ENCODE measurements at regions not wholly inside any gene's neighbourhood (a gene's known extent, or its start where the extent isn't known, plus 50 kb on each side); places are given as distances from the start of the nearest gene placed in this dataset.
A peak's percentile ranks its signal among the peaks of the same experiment; 100 is the strongest.
"Not testable (repeated sequence)": the region's sequence is repeated elsewhere in the genome, so short reads cannot be mapped to it uniquely, and the experiment has no call there.

DNA sequence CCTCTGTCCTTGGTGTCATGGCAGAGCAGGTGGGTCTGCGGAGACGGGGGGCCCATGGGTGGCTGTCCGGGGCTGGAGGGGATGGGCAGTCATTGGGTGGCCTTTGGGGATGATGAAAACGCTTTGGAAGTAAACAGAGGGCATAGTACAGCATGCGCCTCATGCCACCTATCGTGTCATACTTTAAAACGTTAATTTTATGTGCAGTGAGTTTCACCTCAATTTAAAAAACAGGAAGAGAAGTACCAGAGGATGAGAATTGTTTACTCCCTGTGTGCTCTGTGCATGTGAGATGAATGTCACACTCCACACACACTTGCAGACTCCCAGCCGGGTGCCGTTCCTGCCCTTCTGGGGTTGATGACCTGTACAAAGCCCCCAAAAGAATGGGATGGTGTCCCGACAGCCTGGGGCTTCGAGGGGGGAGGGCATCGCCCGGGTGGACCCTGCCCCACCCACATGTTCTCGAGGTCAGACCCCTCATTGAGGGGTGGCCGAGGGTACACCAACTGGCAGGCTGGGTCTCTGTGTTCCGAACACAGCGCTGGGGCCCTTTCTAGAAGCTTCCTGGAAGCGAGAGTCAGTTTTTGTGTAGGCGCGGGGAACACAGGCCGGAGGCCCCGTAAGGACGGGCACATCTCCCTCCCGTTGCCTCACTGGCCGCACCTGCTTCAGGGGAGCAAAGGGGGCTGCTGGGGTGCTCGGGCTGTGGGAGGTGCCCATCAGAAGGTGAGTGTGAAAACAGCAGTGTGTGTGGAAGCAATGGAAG, 153.2 kb downstream of the LAT start:
- DNase-seq; in situ Hi-C loops (cut with MboI; ENCODE audit: low pct_unique_long_range_greater_than_20kb, low sequenced_read_pairs): not testable (repeated sequence)

DNA sequence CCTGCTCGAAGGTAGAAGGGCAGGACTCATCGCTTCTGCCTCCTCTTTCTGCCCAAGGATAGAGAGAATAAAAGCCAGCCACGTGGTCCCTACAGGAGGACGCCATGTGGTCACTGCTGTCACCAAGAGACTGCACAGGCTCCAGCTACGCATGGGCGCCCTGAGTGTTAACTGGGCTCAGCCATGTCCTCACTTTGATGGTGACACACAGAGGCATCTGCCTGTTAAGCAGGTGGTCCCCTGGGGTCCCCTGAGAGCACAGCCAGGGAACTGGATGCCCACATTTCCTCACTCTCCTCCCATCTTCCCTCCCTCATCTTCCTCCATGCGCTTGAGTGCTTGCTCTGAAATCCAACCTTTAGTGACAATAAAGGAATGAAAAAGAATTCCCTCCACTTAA, 152.6 kb downstream of the LAT start:
- in situ Hi-C loops (cut with MboI; ENCODE audit: low pct_unique_long_range_greater_than_20kb, low sequenced_read_pairs); DNase-seq: not testable (repeated sequence)

GRCh38 chr16:29136916-29137315, 152.1 kb downstream of the LAT start:
- DNase-seq; in situ Hi-C loops (cut with MboI; ENCODE audit: low pct_unique_long_range_greater_than_20kb, low sequenced_read_pairs): not testable (repeated sequence)

- in situ Hi-C loops (cut with MboI; ENCODE audit: low pct_unique_long_range_greater_than_20kb, low sequenced_read_pairs) = not testable (repeated sequence)
- DNase-seq = peak; percentile 77
Measured at GRCh38 chr16:29136046-29136696, 151.3 kb downstream of the LAT start.

GRCh38 chr16:29135098-29135497, 150.2 kb downstream of the LAT start:
- DNase-seq; in situ Hi-C loops (cut with MboI; ENCODE audit: low pct_unique_long_range_greater_than_20kb, low sequenced_read_pairs): not testable (repeated sequence)

DNA sequence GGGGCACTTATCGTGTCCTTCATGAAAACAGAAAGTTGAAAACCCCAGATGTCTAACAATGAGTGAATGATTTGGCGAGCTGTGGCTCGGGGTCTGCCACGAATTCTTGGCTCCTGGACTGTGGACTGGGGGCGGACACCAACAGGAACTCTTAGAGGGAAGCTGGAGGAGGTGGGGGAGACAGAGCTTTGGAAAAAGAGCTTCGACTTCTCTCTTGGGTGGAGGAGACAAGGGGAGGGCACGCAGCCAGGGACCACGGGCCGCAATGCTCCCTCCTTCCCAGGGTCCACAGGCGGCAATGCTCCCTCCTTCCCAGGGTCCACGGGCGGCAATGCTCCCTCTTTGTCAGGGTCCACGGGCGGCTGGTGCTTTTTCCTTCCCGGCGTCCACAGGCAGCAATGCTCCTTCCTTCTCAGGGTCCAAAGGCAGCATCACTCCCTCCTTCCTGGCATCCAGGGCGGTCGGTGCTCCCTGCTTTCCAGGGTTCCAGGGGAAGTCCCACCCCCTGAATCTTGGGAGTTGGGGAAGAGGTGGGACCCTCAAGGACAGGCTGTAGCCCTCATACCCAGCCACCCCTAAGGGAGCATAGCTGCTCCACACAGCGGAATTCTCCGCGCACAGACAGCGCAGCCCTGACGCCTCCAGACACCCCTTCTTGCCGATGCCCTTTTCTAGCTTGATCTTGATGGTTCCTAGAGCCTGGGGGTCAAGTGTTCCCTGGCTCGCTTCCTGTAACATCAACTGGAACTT, 149.0 kb downstream of the LAT start:
- in situ Hi-C loops (cut with MboI; ENCODE audit: low pct_unique_long_range_greater_than_20kb, low sequenced_read_pairs); DNase-seq: not testable (repeated sequence)

- DNase-seq; in situ Hi-C loops (cut with MboI; ENCODE audit: low pct_unique_long_range_greater_than_20kb, low sequenced_read_pairs): not testable (repeated sequence)
Measured at GRCh38 chr16:29132869-29133268, 148.0 kb downstream of the LAT start.

- DNase-seq; in situ Hi-C loops (cut with MboI; ENCODE audit: low pct_unique_long_range_greater_than_20kb, low sequenced_read_pairs): not testable (repeated sequence)
Measured at GRCh38 chr16:29132444-29132843, 147.6 kb downstream of the LAT start.

DNA sequence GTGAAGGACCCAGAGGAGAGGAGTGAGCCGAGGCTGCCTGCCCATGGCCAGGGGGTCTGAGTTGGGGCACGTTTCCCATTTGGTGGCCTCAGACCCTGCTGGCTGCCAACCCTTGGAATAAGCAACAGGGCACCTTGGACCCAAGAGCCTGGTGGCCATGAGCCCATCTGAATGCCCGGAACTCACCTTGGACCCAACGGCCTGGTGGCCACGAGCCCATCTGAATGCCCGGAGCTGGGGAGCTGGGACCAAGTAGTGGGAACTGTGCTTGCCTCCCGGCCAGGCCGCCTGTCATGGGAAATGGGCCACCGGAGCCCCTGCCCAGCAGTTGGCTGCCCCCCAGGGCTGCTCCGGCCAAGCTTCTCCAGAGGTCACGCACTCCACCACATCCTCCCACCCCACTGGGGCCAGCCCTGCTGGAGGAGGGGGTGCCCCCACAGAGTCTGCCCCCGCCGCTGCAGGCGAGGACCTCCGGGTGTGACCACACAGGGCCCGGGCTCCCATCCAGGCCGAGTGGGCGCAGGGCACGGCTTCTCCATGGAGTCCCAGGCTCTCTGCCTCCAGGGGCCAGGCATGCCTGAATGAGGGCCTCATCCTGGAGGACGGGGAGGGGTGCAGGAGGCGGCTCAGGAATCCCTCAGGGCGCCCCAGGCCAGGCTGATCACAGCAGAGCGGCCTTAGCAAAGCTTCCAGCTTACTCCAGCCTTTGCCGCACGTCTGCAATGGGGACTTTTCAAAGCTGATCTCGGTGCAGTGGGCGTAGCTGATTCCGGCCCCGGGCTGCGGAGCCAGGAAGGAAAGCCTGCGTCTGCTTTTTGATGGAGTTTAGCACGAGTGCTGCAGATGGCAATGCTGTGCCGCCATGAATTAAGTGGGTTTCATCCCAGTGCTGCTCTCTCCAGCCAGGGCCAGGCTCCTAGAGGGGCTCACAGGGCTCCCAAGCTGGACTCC, 146.3 kb downstream of the LAT start:
- DNase-seq; in situ Hi-C loops (cut with MboI; ENCODE audit: low pct_unique_long_range_greater_than_20kb, low sequenced_read_pairs): not testable (repeated sequence)

DNA sequence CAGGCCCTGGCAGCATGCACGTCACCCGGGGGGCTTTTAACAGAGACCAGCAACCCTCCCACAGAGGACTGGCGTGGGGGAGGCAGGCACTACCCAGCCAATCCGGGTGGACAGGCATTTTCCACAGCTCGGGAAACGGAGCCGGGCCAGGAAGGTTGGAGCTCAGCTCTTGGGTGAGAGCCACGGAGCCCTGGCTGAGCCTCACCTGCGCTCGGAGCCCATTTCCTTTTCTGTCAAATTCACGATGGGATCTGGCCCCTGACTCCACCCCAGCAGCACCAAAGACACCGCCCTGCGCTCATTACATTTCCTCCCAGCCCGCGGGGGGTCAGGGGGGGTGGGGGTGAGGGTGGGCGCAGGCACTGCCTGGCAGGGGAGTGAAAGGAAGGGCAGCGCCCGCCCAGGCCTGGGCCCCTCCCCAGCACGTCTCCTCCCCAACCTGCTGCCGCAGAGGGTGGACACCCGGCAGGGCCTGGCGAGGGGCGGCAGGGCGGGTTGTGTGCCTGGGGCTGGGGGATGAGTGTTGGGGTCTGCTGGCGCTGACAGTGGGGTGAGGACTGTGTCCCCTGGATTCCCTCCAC, 145.4 kb downstream of the LAT start:
- DNase-seq; in situ Hi-C loops (cut with MboI; ENCODE audit: low pct_unique_long_range_greater_than_20kb, low sequenced_read_pairs): not testable (repeated sequence)

- not testable (repeated sequence) for DNase-seq
Measured at GRCh38 chr16:29129458-29130038, 144.7 kb downstream of the LAT start.

DNA sequence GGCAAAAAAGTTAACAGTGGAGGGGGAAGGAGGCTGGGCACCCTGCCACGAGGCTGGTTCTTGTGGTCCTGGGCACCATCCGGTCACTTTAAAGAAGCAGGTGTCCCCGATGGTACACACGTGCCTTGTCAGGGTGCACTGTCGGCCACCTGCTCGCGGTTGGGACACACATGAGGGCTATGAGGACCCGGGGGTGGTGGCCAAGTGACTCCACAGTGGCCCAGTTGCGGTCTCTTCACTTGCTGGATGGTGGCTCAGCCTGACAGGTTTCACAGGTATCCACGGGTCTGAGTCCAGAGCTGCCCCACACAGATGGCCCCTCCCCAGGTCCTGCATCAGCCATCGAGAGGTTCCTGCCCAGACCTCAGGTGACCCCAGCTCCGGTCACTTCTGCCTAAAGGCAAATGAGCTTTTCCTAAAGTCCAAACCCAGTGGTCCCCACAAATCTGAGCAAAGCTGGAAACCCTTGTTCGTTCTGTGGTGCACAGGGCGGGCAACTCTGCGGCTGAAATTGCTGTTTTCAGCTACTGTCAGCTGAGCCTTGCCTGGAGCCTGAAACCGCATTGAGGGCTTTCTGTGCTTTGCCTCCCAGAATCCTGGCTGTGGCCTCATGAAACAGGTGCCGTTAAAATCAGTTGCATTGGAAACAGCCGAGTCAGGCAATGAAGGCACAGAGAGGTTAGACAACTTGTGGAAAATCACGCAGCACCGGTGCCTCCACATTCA, 144.0 kb downstream of the LAT start:
- in situ Hi-C loops (cut with MboI; ENCODE audit: low pct_unique_long_range_greater_than_20kb, low sequenced_read_pairs) = not testable (repeated sequence)

More at GRCh38 chr16:29129458-29130038, 144.7 kb downstream of the LAT start:
- in situ Hi-C loops (cut with MboI; ENCODE audit: low pct_unique_long_range_greater_than_20kb, low sequenced_read_pairs) = not testable (repeated sequence)

DNA sequence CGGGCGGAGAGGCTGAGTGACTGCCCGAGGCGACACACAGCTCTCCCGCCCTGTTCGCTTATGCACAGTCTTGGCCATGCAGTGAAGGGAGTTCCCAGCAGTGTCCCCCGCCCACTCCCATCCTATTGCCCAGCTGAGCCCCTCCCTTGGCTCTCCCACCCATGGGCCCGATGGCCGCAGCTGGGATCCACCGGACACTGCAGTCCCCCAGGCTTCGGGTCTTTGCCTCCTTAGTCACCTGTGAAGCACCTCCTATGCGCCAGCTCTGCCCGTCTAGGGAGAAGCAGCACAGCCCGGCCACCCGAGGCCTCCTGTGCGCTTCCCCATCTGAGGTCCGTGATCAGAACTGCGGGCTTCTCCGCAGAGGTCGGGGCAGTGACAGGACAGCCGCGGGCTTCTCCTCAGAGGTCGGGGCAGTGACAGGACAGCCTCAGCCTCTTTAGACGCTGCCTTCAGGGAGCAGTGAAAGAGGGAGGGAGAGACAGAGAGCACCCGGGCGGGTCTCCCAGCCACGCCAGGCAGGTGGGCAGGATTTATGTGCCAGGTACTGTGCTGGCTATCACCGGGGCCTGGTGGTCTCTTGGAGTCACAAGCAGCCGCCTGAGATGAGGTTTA, 143.1 kb downstream of the LAT start:
- DNase-seq; in situ Hi-C loops (cut with MboI; ENCODE audit: low pct_unique_long_range_greater_than_20kb, low sequenced_read_pairs): not testable (repeated sequence)

More for the DNA sequence above, 144.0 kb downstream of the LAT start:
- not testable (repeated sequence) for DNase-seq

DNA sequence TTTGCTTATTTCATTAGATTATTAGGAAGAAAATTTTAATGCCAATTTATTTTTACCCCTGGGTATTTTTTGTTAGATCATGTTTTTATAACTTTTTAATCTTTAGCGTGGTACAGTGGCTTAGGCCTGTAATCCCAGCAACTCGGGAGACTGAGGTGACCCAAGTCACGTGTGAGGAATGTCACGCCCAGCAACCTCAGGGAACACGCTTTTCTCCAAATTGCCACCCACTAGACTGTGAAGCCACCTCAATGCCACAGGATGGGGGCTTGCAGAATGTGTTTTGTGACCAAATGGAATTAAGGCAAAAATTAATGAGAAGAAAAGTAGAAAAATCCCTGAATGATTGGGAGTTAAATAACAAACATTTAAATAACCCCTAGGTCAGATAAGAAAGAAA, 141.8 kb downstream of the LAT start:
- in situ Hi-C loops (cut with MboI; ENCODE audit: low pct_unique_long_range_greater_than_20kb, low sequenced_read_pairs) = no loop called here
- no peak for DNase-seq

- peak; percentile 58 for DNase-seq
- in situ Hi-C loops (cut with MboI; ENCODE audit: low pct_unique_long_range_greater_than_20kb, low sequenced_read_pairs) = no loop called here
Measured at GRCh38 chr16:29126057-29126494, 141.2 kb downstream of the LAT start.

DNA sequence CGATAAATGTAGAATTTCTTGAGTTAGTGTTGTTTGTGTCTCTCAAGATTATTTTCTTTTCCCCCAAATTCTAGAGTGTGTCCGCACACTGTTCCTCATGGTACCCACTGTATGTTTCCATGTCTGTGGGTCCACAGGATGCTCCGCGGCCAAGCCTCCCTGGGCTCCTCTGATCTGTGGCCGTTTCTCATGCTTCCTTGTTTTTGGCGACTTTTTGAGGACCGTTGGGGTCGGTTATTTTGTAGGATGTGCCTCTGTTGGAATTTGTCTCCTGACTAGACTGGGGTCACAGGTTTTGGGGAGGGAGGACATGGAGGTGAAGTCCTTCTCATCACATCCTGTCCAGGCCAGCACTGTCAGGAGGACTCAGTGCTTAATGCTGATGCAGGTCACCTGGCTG, 140.0 kb downstream of the LAT start:
- no peak for DNase-seq
- in situ Hi-C loops (cut with MboI; ENCODE audit: low pct_unique_long_range_greater_than_20kb, low sequenced_read_pairs) = no loop called here

- DNase-seq; in situ Hi-C loops (cut with MboI; ENCODE audit: low pct_unique_long_range_greater_than_20kb, low sequenced_read_pairs): not testable (repeated sequence)
Measured at GRCh38 chr16:29124162-29124561, 139.3 kb downstream of the LAT start.
